MCF 10A (cell line): ENCODE measurements at regions not wholly inside any gene's neighbourhood (a gene's known extent, or its start where the extent isn't known, plus 50 kb on each side); places are given as distances from the start of the nearest gene placed in this dataset.

ENCODE experiments used
- BruUV-seq: library from RNA; stranded (reverse); fragments of 400-500 nt; replicated peaks from 2 replicates; lab custom pipeline; 2021; lab: Mats Ljungman, UMichigan
- CTCF ChIA-PET: fragments of 300-600 bp; sonication (Branson Sonifier 250); formaldehyde crosslinking; extraction: SDS; loops from one replicate; lab custom pipeline; 2021; ENCODE audit warnings: antibody characterized with exemption, inconsistent platforms; lab: Yijun Ruan, JAX
- POLR2A ChIA-PET: fragments of 300-600, 350-650 bp; sonication (Branson Sonifier 250); formaldehyde crosslinking; extraction: SDS; loops from one replicate; lab custom pipeline; 2020; ENCODE audit warnings: antibody characterized with exemption, inconsistent platforms; lab: Yijun Ruan, JAX
- DNase-seq: peaks from one replicate; pipeline ENCODE4 v3.0.0-alpha.2; 2018; ENCODE audit not compliant: unreplicated experiment
- H3K27ac Mint-ChIP-seq: one replicate; pipeline ENCODE4 v1.8.0; 2022; ENCODE audit warnings: mild to moderate bottlenecking, low read depth, mixed read lengths; ENCODE audit not compliant: unreplicated experiment
- H3K27me3 Mint-ChIP-seq: one replicate; pipeline ENCODE4 v1.8.0; 2022; ENCODE audit warnings: mixed read lengths; ENCODE audit not compliant: insufficient read depth, unreplicated experiment
- H3K36me3 Mint-ChIP-seq: one replicate; pipeline ENCODE4 v1.8.0; 2022; ENCODE audit warnings: mild to moderate bottlenecking, moderate library complexity, mixed read lengths; ENCODE audit not compliant: insufficient read depth, unreplicated experiment
- H3K4me1 Mint-ChIP-seq: one replicate; pipeline ENCODE4 v1.8.0; 2022; ENCODE audit warnings: mixed read lengths; ENCODE audit not compliant: insufficient read depth, unreplicated experiment
- H3K4me3 Mint-ChIP-seq: one replicate; pipeline ENCODE4 v1.8.0; 2022; ENCODE audit warnings: mild to moderate bottlenecking, moderate library complexity, mixed read lengths; ENCODE audit not compliant: unreplicated experiment
- H3K9me3 Mint-ChIP-seq: one replicate; pipeline ENCODE4 v1.8.0; 2022; ENCODE audit warnings: mixed read lengths; ENCODE audit not compliant: unreplicated experiment
- intact Hi-C: fragments of 100-400 bp; cut with micrococcal nuclease; formaldehyde crosslinking; loops from 2 replicates; pipeline ENCODE4 v1.14.1; 2022
- TF ChIP-seq, protein P1 (sequence below): fragments of 200-600 bp; IDR thresholded peaks from one replicate; pipeline ENCODE4 v1.8.0; 2022; ENCODE audit warnings: antibody characterized with exemption, mild to moderate bottlenecking; ENCODE audit not compliant: unreplicated experiment

DNA sequence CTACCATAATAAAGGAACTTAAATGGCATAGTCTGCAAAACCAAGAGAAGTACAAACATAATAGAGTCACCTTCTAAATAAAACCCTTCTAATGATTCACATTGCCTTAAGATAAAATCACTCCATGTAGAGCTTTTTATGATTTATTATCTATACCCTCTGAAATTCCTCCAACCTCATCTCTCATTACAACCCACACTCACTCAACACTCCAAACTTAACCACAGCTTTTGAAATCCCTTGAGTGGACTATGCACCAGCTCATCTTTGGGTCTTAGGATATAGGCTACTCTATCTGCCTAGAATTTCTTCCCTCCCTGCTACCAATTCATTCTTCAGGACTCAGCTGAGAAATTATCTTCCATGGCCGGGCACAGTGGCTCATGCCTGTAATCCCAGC lies 122.5 kb downstream of the CETN3 start:
- Mint-ChIP-seq H3K27me3 (peaks cover 48% of the 10 kb centered on the region), H3K9me3 (no peaks in the 10 kb centered on the region), H3K4me3 (no peak overlapping the region), H3K4me1 (no peaks in the 10 kb centered on the region), H3K36me3 (no peaks in the 10 kb centered on the region), H3K27ac (no peak overlapping the region)
- intact Hi-C loops = no loop called here
- TF ChIP-seq, protein P1, sequence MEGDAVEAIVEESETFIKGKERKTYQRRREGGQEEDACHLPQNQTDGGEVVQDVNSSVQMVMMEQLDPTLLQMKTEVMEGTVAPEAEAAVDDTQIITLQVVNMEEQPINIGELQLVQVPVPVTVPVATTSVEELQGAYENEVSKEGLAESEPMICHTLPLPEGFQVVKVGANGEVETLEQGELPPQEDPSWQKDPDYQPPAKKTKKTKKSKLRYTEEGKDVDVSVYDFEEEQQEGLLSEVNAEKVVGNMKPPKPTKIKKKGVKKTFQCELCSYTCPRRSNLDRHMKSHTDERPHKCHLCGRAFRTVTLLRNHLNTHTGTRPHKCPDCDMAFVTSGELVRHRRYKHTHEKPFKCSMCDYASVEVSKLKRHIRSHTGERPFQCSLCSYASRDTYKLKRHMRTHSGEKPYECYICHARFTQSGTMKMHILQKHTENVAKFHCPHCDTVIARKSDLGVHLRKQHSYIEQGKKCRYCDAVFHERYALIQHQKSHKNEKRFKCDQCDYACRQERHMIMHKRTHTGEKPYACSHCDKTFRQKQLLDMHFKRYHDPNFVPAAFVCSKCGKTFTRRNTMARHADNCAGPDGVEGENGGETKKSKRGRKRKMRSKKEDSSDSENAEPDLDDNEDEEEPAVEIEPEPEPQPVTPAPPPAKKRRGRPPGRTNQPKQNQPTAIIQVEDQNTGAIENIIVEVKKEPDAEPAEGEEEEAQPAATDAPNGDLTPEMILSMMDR = no peak
- ChIA-PET POLR2A (interaction anchor here (0.6 kb wide), 1 partner anchor 340 kb away, joined by 3 read pairs; no protein-coding TSS in a partner anchor), CTCF (interaction anchor here (0.6 to 1.3 kb wide), 2 partner anchors 19 to 21 kb away, joined by 3 read pairs; no protein-coding TSS in a partner anchor)
- no peak for DNase-seq
- BruUV-seq = no TSS peak

DNA sequence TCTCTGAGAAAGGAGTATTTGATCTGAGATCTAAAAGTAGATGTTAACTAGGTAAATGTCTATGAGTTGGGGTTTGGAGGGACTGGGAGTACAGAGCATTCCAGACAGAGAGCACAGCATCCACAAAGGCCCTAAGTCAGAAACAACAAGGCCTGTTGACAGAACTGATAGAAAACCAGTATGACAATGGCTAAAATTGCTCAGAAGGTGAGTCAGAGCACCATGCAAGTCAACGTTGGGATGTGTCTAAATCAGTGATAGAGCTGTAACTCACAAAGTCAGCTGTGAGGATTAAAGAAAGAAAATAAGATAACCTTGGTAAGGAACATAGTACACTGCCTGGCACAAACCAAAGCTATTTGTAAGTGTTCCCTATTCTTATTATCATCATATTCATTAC lies 124.0 kb downstream of the CETN3 start:
- intact Hi-C loops = no loop called here
- TF ChIP-seq, protein P1 = no peak
- peaks cover 47% of the 10 kb centered on the region for H3K27me3 Mint-ChIP-seq
- POLR2A ChIA-PET = no interaction called here
- no peaks in the 10 kb centered on the region for H3K9me3 Mint-ChIP-seq
- H3K27ac Mint-ChIP-seq = no peak overlapping the region
- DNase-seq = no peak
- CTCF ChIA-PET = interaction anchor here (0.9 to 1.0 kb wide), 3 partner anchors 18 to 1556 kb away, joined by 3 read pairs; no protein-coding TSS in a partner anchor
- no peaks in the 10 kb centered on the region for H3K4me1 Mint-ChIP-seq
- no TSS peak for BruUV-seq
- H3K36me3 Mint-ChIP-seq = no peaks in the 10 kb centered on the region
- H3K4me3 Mint-ChIP-seq = no peak overlapping the region

GRCh38 chr5:90284375-90284774 lies 125.2 kb downstream of the CETN3 start:
- Mint-ChIP-seq H3K27ac (no peak overlapping the region), H3K9me3 (no peaks in the 10 kb centered on the region), H3K4me1 (no peaks in the 10 kb centered on the region), H3K4me3 (no peak overlapping the region), H3K27me3 (peaks cover 50% of the 10 kb centered on the region), H3K36me3 (no peaks in the 10 kb centered on the region)
- ChIA-PET POLR2A (no interaction called here), CTCF (interaction anchor here (0.6 kb wide), 1 partner anchor 38 kb away, joined by 3 read pairs; no protein-coding TSS in a partner anchor)
- BruUV-seq = no TSS peak
- no peak for DNase-seq
- intact Hi-C loops = no loop called here
- TF ChIP-seq, protein P1 = no peak

DNA sequence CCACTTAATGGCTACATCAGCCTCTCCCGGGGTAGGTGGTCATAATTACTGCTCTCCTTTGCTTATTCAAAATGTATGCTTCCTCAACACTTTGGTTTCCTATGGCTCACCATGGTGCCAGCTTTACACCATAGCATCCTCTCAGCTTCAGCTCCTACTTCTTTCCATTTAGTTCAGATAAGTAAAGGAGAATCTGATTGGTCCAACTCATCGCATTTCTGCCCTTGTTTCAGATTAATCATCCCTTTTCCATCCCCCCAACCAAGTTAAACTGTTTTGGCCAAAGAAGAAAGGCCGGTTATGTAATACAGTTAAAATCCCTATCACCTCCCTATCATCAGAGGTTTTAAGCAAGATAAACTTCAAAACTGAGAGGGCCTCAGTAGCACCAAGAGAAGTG lies 130.5 kb downstream of the CETN3 start:
- Mint-ChIP-seq H3K27ac (no peak overlapping the region), H3K4me3 (no peak overlapping the region), H3K9me3 (no peaks in the 10 kb centered on the region), H3K4me1 (no peaks in the 10 kb centered on the region), H3K36me3 (no peaks in the 10 kb centered on the region), H3K27me3 (peaks cover 81% of the 10 kb centered on the region)
- TF ChIP-seq, protein P1 = no peak
- DNase-seq = no peak
- CTCF ChIA-PET = no interaction called here
- POLR2A ChIA-PET = no interaction called here
- intact Hi-C loops = no loop called here
- BruUV-seq = no TSS peak
